ENCODE measurements at regions not wholly inside any gene's neighbourhood (a gene's known extent, or its start where the extent isn't known, plus 50 kb on each side); places are given as distances from the start of the nearest gene placed in this dataset.

DNA sequence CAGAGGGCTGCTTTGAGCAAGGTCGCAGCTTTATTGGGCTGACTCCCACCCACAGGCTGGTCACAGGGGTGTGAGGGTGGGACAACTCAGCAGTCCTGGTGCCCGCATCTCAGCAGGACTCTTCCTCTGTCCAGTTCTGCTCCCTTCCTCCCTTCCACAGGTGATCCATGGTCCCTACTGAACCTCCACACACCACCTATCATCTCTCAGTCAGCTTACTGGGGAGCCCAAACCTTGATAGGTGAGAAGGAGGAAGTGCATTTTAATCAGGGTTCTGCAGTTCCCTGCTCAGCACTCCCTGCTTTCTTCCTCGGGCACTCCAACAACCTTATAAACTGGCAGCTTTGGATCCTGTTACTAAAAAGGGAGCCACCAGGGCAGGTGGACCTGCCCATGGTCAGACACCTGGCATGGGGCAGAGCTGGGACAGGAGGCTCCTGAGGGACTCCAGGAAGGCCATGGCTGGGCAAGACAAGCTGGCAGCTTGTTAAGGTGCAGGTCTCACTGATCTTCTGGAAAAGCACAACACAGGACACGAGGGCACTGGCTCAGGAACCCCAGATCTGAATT, 664.6 kb downstream of the BCL11B start:
- no peak overlapping the region for H3K4me3 Mint-ChIP-seq
- H3K27me3 Mint-ChIP-seq (ENCODE audit: low read depth) = no peaks in the 10 kb centered on the region
- no peak overlapping the region for H3K27ac Mint-ChIP-seq
- no peaks in the 10 kb centered on the region for H3K36me3 Mint-ChIP-seq (ENCODE audit: low read depth)
- no peaks in the 10 kb centered on the region for H3K9me3 Mint-ChIP-seq
- H3K4me1 Mint-ChIP-seq (ENCODE audit: low read depth) = peaks cover 10% of the 10 kb centered on the region

DNA sequence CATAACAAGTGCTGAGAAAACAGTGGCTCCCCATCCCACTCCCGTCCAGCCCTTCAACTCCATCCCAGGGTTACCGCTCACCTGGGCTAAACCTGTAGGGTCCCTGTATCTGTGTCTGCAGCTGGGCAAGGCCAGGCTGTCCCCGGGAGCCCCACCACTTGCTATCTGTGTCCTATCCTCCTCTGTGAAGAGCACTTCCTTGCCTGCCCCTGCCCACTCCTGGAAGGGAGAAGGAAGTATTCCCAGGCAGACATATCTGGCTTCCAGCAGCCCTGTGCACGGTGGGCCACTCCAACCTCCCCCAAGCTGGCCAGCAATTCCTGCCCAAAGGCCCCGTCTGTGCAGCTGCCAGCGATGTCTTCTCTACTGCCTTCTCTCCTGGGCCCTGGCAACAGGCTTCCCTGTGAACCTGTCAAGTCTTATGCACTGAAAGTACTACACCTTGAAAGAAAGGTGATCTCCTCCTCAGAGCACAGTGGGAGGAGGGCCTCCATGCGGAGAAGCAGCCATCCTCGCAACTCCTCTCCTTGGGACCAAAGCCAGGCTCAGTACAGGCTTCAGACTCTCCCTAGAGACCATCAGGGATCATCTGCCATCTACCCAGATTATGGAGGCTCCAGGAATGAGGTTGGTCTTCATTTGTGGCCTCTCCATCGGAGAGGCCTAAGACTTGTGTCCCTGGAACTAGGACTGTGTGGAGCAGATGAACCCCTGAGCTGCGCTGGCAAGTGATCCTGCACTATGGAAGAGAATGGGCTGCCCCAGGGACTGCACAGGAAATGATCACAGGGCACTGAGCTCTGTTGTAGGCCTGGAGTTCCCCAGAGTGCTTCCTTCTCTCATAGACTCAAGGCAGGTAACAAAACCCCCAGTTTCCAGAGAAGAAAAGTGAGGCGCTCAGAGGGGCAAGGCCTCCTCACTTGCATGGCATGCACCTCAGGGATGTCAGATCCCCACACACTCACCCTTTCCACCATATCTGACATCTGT, 663.6 kb downstream of the BCL11B start:
- no peaks in the 10 kb centered on the region for H3K27me3 Mint-ChIP-seq (ENCODE audit: low read depth)
- no peaks in the 10 kb centered on the region for H3K9me3 Mint-ChIP-seq
- no peaks in the 10 kb centered on the region for H3K36me3 Mint-ChIP-seq (ENCODE audit: low read depth)
- H3K27ac Mint-ChIP-seq = peak overlapping the region; percentile 39
- no peak overlapping the region for H3K4me3 Mint-ChIP-seq
- peaks cover 10% of the 10 kb centered on the region for H3K4me1 Mint-ChIP-seq (ENCODE audit: low read depth)

DNA sequence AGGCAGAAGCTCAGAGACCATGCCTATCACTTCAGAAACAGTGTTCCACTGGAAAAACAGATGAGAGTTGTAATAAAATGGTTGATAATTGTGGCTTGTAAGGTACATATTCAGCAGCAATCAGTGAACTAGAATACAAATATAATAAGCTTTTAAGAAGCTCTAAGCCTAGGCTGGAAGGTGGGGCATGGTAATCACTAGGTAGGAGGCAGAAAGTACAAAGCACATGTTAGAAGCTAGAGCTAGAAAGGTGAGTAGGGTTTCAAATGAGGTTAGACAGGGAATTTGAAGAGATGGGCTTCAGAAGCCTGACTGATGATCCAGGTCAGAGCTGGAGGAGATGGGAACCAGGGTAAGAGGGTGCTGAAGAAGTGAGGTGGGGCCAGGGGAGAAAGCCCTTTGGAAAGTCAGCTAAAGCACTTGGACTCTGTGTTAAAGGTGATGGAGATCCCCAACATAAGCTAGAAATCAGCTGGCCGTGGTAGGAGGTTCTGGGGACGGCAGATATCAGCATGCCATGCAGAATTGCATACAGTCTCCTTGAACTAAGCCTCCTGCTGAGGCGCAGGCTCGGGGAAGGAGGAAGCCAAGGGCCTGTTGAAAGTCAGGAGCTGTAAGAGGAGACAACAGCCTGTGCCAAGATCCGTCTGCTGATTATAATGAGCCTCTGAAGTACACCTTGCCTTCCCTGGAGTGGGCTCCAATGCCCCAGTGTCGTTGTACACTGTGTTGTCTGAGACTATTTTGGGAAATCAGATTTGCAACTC, 659.4 kb downstream of the BCL11B start:
- H3K4me3 Mint-ChIP-seq = no peak overlapping the region
- no peaks in the 10 kb centered on the region for H3K9me3 Mint-ChIP-seq
- H3K36me3 Mint-ChIP-seq (ENCODE audit: low read depth) = no peaks in the 10 kb centered on the region
- H3K27ac Mint-ChIP-seq = no peak overlapping the region
- H3K27me3 Mint-ChIP-seq (ENCODE audit: low read depth) = no peaks in the 10 kb centered on the region
- H3K4me1 Mint-ChIP-seq (ENCODE audit: low read depth) = peaks cover 10% of the 10 kb centered on the region

DNA sequence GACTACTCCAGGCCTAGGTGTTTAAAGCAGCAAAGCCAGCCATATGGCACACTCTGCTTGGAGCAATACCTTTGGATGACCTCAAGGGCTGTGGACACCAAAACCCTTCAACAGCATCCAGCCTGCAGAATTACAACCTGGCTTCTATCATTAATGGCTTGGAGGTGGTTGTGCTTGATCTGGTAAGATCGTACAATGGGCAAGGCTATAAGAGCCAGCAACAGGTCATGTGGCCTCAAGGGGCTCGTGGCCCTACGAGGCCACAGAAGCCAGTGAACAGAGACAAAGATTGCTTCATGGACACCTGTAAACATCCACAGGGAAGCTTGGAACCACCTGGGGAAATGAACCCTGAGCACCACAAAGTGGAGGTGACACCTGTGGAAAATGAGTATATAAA, 657.3 kb downstream of the BCL11B start:
- Mint-ChIP-seq H3K4me1 (ENCODE audit: low read depth) (no peaks in the 10 kb centered on the region), H3K27me3 (ENCODE audit: low read depth) (no peaks in the 10 kb centered on the region), H3K36me3 (ENCODE audit: low read depth) (no peaks in the 10 kb centered on the region), H3K9me3 (no peaks in the 10 kb centered on the region), H3K27ac (no peak overlapping the region), H3K4me3 (no peak overlapping the region)

DNA sequence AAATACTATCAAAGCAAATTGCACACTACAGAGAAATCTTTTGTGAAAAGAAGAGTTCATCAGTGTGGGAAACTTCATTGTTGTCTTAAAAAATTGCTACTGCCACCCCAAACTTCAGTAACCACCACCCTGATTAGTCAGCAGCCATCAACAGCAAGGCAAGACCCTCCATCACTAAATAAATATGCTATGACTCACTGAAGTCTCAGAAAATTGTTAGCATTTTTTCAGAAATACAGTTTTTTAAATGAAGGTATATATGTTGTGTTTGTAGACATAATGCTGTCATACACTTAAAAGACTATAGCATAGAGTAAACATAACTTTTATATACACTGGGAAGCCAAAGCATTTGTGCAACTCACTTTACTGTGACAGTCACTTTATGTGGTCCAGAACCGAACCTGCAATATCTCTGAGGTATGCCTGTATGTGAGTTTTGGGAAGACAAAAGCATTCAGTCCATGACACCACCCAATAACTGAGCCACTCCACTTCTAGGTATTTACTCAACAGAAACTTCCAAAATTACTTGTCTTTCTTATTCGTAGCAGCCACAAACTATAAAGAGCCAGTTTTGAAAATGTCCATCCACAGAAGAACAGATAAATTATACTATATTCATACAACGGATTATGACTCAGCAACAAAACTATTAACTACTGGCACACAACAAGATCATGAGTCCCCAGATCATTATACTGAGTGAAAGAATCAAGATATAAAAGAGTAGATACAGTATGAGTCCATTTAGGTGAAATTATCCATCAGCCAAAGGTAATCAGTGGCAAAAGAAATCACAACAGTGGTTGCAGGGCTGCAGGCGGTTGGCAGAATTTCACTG, 649.6 kb downstream of the BCL11B start:
- Mint-ChIP-seq H3K27ac (no peak overlapping the region), H3K27me3 (ENCODE audit: low read depth) (no peaks in the 10 kb centered on the region), H3K9me3 (peaks cover 13% of the 10 kb centered on the region), H3K4me1 (ENCODE audit: low read depth) (no peaks in the 10 kb centered on the region), H3K36me3 (ENCODE audit: low read depth) (no peaks in the 10 kb centered on the region), H3K4me3 (no peak overlapping the region)

DNA sequence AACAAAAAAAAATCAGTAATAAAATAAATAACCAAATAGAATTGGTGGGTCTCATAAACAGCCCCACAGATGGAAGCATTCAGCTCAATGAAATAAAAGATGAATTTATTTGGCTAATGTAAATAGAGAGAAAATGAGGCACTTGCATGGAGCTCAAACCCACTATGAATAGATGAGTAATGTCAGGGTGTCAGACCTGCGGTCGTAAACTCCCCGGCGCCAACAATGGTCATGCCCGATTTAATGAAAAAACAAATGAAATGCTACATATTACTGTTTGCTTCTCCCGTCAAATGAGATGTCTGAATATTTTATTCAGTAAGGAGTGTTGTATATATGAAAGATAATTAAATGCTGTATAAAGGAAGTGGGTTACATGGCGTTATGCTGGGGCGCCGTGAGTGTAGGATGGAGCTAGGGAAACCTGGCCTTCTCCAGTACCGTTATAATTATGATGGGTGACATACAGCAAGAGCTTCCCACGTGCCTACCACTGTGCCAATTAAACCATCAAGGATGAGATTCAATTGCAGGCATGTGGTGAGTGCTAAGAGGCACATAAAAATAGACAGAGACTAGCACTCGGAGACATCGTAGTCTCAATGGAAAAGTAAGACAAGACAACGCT, 648.1 kb downstream of the BCL11B start:
- Mint-ChIP-seq H3K27ac (no peak overlapping the region), H3K9me3 (peaks cover 22% of the 10 kb centered on the region), H3K4me3 (no peak overlapping the region), H3K36me3 (ENCODE audit: low read depth) (no peaks in the 10 kb centered on the region), H3K4me1 (ENCODE audit: low read depth) (no peaks in the 10 kb centered on the region), H3K27me3 (ENCODE audit: low read depth) (no peaks in the 10 kb centered on the region)

DNA sequence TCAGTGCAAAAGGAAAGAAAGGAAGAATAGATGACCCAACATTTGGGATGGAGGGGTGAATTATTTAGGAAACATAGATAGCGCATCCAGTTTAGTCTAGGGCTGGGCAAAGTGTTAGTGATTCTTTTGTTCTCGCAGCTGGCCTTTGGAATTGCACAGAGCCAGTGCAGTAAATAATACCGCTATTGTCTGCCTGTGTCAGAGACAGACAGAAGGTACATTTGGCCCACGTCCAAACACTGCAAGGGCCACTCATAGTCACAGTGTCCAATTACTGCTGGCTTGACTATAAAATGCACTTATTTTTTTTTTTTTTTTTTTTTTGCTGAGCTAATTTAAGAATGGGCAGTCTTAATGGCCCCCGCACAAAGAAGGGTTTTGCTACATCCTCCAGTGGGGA, 638.6 kb downstream of the BCL11B start:
- Mint-ChIP-seq H3K36me3 (ENCODE audit: low read depth) (no peaks in the 10 kb centered on the region), H3K4me1 (ENCODE audit: low read depth) (no peaks in the 10 kb centered on the region), H3K9me3 (peaks cover under 1% of the 10 kb centered on the region), H3K4me3 (no peak overlapping the region), H3K27me3 (ENCODE audit: low read depth) (no peaks in the 10 kb centered on the region), H3K27ac (no peak overlapping the region)

DNA sequence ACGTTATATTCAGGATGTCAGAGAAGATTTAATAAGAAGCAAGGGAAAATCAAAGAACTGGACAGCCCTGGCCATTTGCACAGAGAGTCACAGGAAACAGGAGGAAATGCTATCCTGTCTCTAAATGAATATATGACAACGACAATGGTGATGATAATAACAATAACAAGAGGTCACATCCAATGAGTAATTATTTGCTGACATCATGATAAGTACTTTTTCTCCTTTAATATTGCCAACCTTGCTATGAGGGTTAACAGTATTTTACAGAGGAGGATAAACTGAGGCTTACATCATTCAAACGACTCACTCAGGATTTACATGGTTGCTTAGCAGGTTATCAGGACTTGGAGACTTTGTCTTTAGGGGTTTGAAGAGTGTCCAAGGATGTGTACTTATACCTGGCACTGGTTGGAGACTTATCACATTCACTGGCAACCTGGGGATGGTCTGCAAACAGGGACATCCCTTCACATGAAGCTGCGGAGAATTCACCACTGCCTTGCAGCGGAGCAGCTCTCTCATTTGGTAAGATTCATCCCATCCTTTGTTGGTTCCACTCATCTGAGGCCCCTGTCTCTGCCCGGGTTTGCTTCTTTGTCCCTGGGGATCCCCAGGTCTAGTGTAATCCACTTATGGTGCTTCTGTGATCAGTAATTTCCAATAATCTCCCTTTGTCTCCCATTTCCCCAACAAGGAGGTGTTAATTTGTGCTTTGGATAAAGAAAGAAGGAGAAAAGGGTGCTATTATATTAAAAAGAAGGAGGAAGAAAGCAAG, 637.8 kb downstream of the BCL11B start:
- Mint-ChIP-seq H3K27me3 (ENCODE audit: low read depth) (no peaks in the 10 kb centered on the region), H3K27ac (no peak overlapping the region), H3K4me1 (ENCODE audit: low read depth) (no peaks in the 10 kb centered on the region), H3K9me3 (no peaks in the 10 kb centered on the region), H3K4me3 (no peak overlapping the region), H3K36me3 (ENCODE audit: low read depth) (no peaks in the 10 kb centered on the region)

DNA sequence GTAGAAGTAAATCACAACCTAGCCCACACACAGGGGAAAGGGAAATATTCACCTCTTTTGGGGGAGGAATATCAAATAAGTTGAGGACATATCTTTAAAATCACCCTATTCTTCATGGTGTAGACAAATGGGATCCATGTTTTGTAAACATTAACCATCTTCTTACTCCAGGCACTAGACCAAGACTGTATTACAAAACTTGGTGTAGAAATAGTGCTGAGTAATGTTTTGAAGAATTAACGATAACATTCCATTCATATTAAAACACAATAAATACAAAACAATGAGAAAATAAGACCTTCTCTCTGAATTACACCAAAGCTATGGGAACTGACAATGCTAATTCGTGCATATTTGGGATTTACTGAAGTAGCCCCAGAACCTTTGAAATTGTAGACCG, 633.6 kb downstream of the BCL11B start:
- Mint-ChIP-seq H3K36me3 (ENCODE audit: low read depth) (no peaks in the 10 kb centered on the region), H3K4me1 (ENCODE audit: low read depth) (no peaks in the 10 kb centered on the region), H3K27me3 (ENCODE audit: low read depth) (no peaks in the 10 kb centered on the region), H3K27ac (no peak overlapping the region), H3K9me3 (peaks cover 5% of the 10 kb centered on the region), H3K4me3 (no peak overlapping the region)

DNA sequence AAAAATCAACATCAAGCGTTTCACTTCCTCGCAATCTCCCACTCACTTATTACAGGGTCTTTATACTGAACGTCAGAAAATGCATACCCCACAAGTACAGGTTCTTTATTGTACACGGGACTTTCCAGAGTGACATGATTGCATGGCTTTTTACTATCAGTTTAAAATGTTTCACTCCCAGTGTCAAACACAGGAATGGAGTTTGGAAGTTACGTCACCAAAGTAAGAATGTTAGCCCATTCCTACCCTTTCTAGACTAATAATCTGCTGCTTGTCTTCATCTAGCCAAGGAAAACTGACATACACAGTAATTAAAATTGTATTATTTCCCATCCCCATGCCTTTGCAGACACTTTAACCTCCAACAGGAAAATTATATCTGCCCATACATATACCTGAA, 624.2 kb downstream of the BCL11B start:
- no peaks in the 10 kb centered on the region for H3K9me3 Mint-ChIP-seq
- H3K27me3 Mint-ChIP-seq (ENCODE audit: low read depth) = no peaks in the 10 kb centered on the region
- H3K4me3 Mint-ChIP-seq = no peak overlapping the region
- H3K36me3 Mint-ChIP-seq (ENCODE audit: low read depth) = no peaks in the 10 kb centered on the region
- no peaks in the 10 kb centered on the region for H3K4me1 Mint-ChIP-seq (ENCODE audit: low read depth)
- H3K27ac Mint-ChIP-seq = no peak overlapping the region

DNA sequence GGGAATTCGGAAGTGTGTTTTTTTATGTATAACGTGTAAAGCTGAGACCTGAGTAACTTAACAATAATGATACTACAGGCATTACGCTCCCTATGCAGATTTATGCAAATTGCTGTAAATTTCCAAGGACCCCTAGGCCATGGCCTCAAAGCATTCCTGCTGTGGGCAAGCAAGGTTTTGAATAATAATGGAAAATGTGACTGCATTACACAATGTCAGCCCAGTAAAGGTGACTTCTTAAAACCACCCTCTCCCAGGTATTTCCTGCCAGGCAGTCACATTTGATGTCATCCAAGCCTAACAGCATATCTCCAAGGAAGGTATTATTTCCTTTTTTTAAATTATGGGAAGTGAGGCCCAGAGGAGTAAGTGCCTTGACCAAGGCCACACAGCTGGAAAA, 621.0 kb downstream of the BCL11B start:
- H3K36me3 Mint-ChIP-seq (ENCODE audit: low read depth) = peaks cover under 1% of the 10 kb centered on the region
- no peak overlapping the region for H3K27ac Mint-ChIP-seq
- no peaks in the 10 kb centered on the region for H3K27me3 Mint-ChIP-seq (ENCODE audit: low read depth)
- peaks cover 17% of the 10 kb centered on the region for H3K9me3 Mint-ChIP-seq
- no peak overlapping the region for H3K4me3 Mint-ChIP-seq
- no peaks in the 10 kb centered on the region for H3K4me1 Mint-ChIP-seq (ENCODE audit: low read depth)

DNA sequence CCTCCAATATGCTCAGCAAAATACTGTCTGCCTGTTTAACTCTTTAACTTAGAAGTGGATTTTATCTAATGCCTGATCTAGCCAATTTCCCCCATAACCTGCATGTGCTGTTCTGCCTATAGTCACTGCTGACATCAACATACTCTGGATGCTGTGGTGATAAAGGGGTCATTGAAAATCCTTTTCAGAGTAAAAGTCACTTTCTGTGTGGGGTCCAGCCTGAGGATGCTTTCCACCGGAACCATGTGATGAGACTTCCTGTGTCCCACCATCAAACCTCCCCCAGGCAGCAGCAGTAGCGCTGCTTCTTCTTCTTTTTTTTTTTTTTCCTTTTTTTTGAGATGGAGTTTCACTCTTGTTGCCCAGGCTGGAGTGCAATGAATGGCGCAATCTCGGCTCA, 607.0 kb downstream of the BCL11B start:
- Mint-ChIP-seq H3K27ac (no peak overlapping the region), H3K9me3 (no peaks in the 10 kb centered on the region), H3K4me1 (ENCODE audit: low read depth) (no peaks in the 10 kb centered on the region), H3K36me3 (ENCODE audit: low read depth) (no peaks in the 10 kb centered on the region), H3K27me3 (ENCODE audit: low read depth) (peaks cover 3% of the 10 kb centered on the region), H3K4me3 (no peak overlapping the region)

DNA sequence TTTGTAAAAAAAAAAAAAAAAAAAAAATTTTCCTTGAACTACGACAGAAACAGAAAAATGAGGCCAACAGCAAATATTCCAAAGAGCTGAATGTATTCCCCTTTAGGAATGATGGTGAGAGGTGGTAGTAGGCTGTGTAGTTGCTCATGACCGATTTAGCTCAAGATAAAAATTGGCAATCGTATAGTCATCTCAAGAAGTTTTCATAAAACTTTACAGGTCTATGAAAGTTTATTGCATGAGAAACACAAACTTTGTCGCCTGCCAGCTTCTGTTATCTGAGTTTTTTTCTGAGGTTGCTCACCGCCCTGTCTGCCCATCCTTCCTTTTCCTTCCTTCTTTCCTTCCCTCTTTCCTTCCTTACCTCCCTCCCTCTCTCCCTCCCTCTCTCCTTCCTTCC, 605.5 kb downstream of the BCL11B start:
- Mint-ChIP-seq H3K4me3 (no peak overlapping the region), H3K27me3 (ENCODE audit: low read depth) (peaks cover 3% of the 10 kb centered on the region), H3K27ac (no peak overlapping the region), H3K9me3 (no peaks in the 10 kb centered on the region), H3K36me3 (ENCODE audit: low read depth) (no peaks in the 10 kb centered on the region), H3K4me1 (ENCODE audit: low read depth) (no peaks in the 10 kb centered on the region)

Measured in T-helper 1 cell treated with Interleukin-12 subunit alpha and Interleukin-12 subunit beta and Interleukin-4 antibody, amounts not matched to agents 30 μg/mL and 1 μg/mL, for 36 hours (primary cell).